PC-3 (cell line): ENCODE measurements at regions not wholly inside any gene's neighbourhood (a gene's known extent, or its start where the extent isn't known, plus 50 kb on each side); places are given as distances from the start of the nearest gene placed in this dataset.
A peak's percentile ranks its signal among the peaks of the same experiment; 100 is the strongest.

Source experiments
- ATAC-seq: fragments of 200-7000 bp; cut with Tn5 transposase; 2 replicates; pipeline ENCODE4 v1.9.1; 2020; ENCODE audit warnings: mild to moderate bottlenecking, moderate library complexity
- BruUV-seq: library from RNA; stranded (reverse); fragments of 400-500 nt; replicated peaks from 2 replicates; lab custom pipeline; 2021; lab: Mats Ljungman, UMichigan
- CTCF ChIA-PET: fragments of 300-600 bp; sonication (Branson Sonifier 250); formaldehyde crosslinking; loops from one replicate; lab custom pipeline; 2022; ENCODE audit warnings: antibody characterized with exemption; lab: Charles Lee
- POLR2A ChIA-PET: fragments of 300-600 bp; sonication (Branson Sonifier 250); formaldehyde crosslinking; loops from one replicate; lab custom pipeline; 2022; ENCODE audit warnings: antibody characterized with exemption; ENCODE audit not compliant: unreplicated experiment; lab: Charles Lee
- DNase-seq: peaks from one replicate; pipeline ENCODE4 v3.0.0-alpha.2; 2015
- H2AFZ ChIP-seq: fragments of 300-600 bp; sonication (generic); 2 replicates; pipeline ENCODE4 v1.6.0; 2016; ENCODE audit warnings: antibody characterized with exemption, low read length
- H3F3A ChIP-seq: fragments of 300-600 bp; sonication (generic); one replicate; pipeline ENCODE4 v1.6.0; 2017; ENCODE audit warnings: antibody characterized with exemption, low read length, control low read depth, mild to moderate bottlenecking; ENCODE audit not compliant: unreplicated experiment
- H3K27ac ChIP-seq: fragments of 300-600 bp; sonication (generic); 2 replicates; pipeline ENCODE4 v1.5.1; 2016; ENCODE audit warnings: mild to moderate bottlenecking, low read length
- H3K27me3 ChIP-seq: fragments of 300-600 bp; sonication (generic); 2 replicates; pipeline ENCODE4 v1.6.1; 2016; ENCODE audit warnings: low read length, mixed read lengths
- H3K36me3 ChIP-seq: fragments of 300-600 bp; sonication (generic); 2 replicates; pipeline ENCODE4 v1.6.1; 2016; ENCODE audit warnings: low read depth, mixed run types, low read length, mixed read lengths
- H3K4me1 ChIP-seq: fragments of 300-600 bp; sonication (generic); 2 replicates; pipeline ENCODE4 v1.5.1; 2016; ENCODE audit warnings: low read length; ENCODE audit not compliant: insufficient read depth
- H3K4me2 ChIP-seq: fragments of 300-600 bp; sonication (generic); 2 replicates; pipeline ENCODE4 v1.6.0; 2016; ENCODE audit warnings: low read length
- H3K4me3 ChIP-seq: fragments of 300-600 bp; sonication (generic); 2 replicates; pipeline ENCODE4 v1.5.1; 2016; ENCODE audit warnings: mild to moderate bottlenecking, low read length, mixed read lengths
- H3K79me2 ChIP-seq: fragments of 300-600 bp; sonication (generic); 2 replicates; pipeline ENCODE4 v1.6.1; 2017; ENCODE audit warnings: low read length, mixed read lengths
- H3K9ac ChIP-seq: fragments of 300-600 bp; sonication (generic); 2 replicates; pipeline ENCODE4 v1.6.0; 2016; ENCODE audit warnings: mild to moderate bottlenecking, low read length
- H3K9me2 ChIP-seq: fragments of 300-600 bp; sonication (generic); replicated peaks from 2 replicates; pipeline ENCODE4 v1.6.1; 2016; ENCODE audit warnings: mixed run types, low read length, mixed read lengths
- H3K9me3 ChIP-seq: fragments of 300-600 bp; sonication (generic); 2 replicates; pipeline ENCODE4 v1.6.1; 2016; ENCODE audit warnings: low read length, mixed read lengths
- H4K20me1 ChIP-seq: fragments of 300-600 bp; sonication (generic); 2 replicates; pipeline ENCODE4 v1.6.1; 2016; ENCODE audit warnings: low read length, mixed read lengths
- CTCF ChIP-seq: fragments of 300-600 bp; sonication (generic); conservative IDR thresholded peaks from 2 replicates; pipeline ENCODE4 v1.5.1; 2017; ENCODE audit warnings: antibody characterized with exemption, low read depth, mild to moderate bottlenecking, low read length
- EZH2 ChIP-seq: fragments of 300-600 bp; sonication (generic); IDR thresholded peaks from one replicate; pipeline ENCODE4 v1.6.1; 2017; ENCODE audit warnings: antibody characterized with exemption, mild to moderate bottlenecking, low read length; ENCODE audit not compliant: unreplicated experiment
- EZH2phosphoT487 ChIP-seq: fragments of 300-600 bp; sonication (generic); IDR thresholded peaks from 2 replicates; pipeline ENCODE4 v1.6.1; 2018; ENCODE audit warnings: mild to moderate bottlenecking, antibody characterized with exemption, low read length, borderline replicate concordance
- intact Hi-C: fragments of 100-400 bp; cut with micrococcal nuclease; formaldehyde crosslinking; loops from 2 replicates; pipeline ENCODE4 v1.9.0; 2023

DNA sequence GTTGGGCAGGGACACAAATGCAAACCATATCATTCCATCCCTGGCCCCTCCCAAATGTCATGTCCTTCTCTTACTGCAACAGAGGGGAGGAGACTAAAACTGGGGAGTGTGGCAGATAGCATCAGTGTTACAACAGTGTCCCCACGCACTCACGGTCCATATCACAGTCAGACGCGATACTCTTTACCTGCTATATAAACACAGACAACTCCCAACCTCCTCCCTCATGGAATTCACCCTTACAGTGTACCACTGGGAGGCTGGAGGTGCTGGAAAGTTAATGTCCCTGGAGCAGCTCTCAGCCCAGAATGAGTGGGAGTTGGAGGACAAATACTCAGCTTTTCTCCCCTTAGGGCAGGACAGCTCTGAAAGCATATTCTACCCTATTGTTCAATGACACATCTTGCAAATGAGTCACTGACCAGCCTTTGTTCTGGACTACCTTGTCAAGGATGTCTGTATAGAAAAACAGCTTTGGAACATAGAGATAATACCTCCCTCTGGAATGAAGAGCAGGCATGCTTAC lies 445.9 kb downstream of the SETD4 start:
- H3K9me2 ChIP-seq = no peaks in the 10 kb centered on the region
- no TSS peak for BruUV-seq
- TF ChIP-seq EZH2 = no peak
- POLR2A ChIA-PET = interaction anchor here (0.6 kb wide), 1 partner anchor 318 kb away, joined by 3 read pairs; no protein-coding TSS in a partner anchor
- no peaks in the 10 kb centered on the region for H3F3A ChIP-seq
- H3K27ac ChIP-seq = peak overlapping the region; percentile 3; the same call in 1 of the 2 replicates
- no peaks in the 10 kb centered on the region for H3K27me3 ChIP-seq
- H4K20me1 ChIP-seq = no peaks in the 10 kb centered on the region
- ATAC-seq (peak; percentile 92), DNase-seq (peak; percentile 87)
- CTCF ChIA-PET = interaction anchor here (0.9 kb wide), 1 partner anchor 226 kb away, joined by 3 read pairs; no protein-coding TSS in a partner anchor
- H3K4me1 ChIP-seq = peaks cover 18% of the 10 kb centered on the region
- H3K36me3 ChIP-seq = no peaks in the 10 kb centered on the region
- intact Hi-C loops = no loop called here
- H3K79me2 ChIP-seq = no peaks in the 10 kb centered on the region
- H2AFZ ChIP-seq = no peak overlapping the region
- no peak overlapping the region for H3K4me3 ChIP-seq
- no peak overlapping the region for H3K9ac ChIP-seq
- no peak overlapping the region for H3K4me2 ChIP-seq
- no peaks in the 10 kb centered on the region for H3K9me3 ChIP-seq

DNA sequence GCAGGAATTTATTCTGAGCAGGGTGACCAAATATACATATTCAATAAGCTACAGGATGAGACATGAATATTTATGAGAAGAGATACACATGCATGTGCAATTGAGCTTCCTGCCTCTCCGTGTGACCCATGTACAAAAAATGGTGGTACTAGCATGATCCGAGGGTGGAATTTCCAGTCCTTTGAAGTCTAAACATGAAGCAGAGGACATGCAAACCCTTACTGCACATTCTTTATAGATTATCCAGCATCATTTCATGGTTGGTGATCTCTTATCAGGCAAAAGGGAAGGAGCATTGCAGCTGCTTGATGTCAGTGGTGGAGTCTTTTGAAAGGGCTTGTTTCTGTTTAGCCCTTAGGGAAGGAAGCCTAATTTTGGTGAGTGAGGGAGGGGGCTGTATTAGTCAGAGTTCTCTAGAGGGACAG lies 448.6 kb downstream of the SETD4 start:
- DNase-seq (peak; percentile 22), ATAC-seq (no peak)
- BruUV-seq = no TSS peak
- peaks cover 10% of the 10 kb centered on the region for H3K4me1 ChIP-seq
- H3K36me3 ChIP-seq = no peaks in the 10 kb centered on the region
- no peaks in the 10 kb centered on the region for H3K9me3 ChIP-seq
- H4K20me1 ChIP-seq = no peaks in the 10 kb centered on the region
- H2AFZ ChIP-seq = no peak overlapping the region
- intact Hi-C loops = no loop called here
- no peak overlapping the region for H3K9ac ChIP-seq
- H3K27ac ChIP-seq = no peak overlapping the region
- no peak overlapping the region for H3K4me2 ChIP-seq
- no peaks in the 10 kb centered on the region for H3F3A ChIP-seq
- H3K79me2 ChIP-seq = no peaks in the 10 kb centered on the region
- TF ChIP-seq EZH2phosphoT487 (no peak), EZH2 (no peak), CTCF (no peak)
- POLR2A ChIA-PET = no interaction called here
- H3K27me3 ChIP-seq = no peaks in the 10 kb centered on the region
- CTCF ChIA-PET = no interaction called here
- H3K4me3 ChIP-seq = no peak overlapping the region
- H3K9me2 ChIP-seq = no peaks in the 10 kb centered on the region

DNA sequence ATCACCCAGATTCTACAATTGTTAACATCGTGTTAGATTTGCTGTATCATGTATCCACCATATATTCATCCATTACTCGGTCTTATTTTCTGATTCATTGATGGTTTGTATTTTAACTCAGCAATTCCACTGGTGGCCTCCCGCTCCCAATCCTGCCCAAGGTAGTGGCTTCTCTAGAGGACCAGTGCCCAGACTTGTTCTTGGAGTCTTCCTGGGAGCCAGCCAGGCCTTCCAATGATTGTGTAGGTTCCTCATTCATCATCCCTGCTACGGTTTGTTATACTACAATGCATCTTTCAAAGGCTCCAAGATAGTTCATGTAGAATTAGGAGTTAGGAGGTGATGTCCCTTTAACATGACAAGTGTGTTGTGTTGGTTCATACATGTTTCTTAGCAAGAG lies 451.1 kb downstream of the SETD4 start:
- no peak overlapping the region for H3K4me2 ChIP-seq
- H3K27me3 ChIP-seq = no peaks in the 10 kb centered on the region
- TF ChIP-seq CTCF = no peak
- TF ChIP-seq EZH2phosphoT487 = no peak
- no peak for TF ChIP-seq EZH2
- no peaks in the 10 kb centered on the region for H3K9me3 ChIP-seq
- no peak overlapping the region for H3K27ac ChIP-seq
- no peaks in the 10 kb centered on the region for H3F3A ChIP-seq
- no peaks in the 10 kb centered on the region for H3K9me2 ChIP-seq
- intact Hi-C loops = no loop called here
- no peaks in the 10 kb centered on the region for H4K20me1 ChIP-seq
- BruUV-seq = no TSS peak
- no peak overlapping the region for H3K9ac ChIP-seq
- ChIA-PET CTCF (no interaction called here), POLR2A (no interaction called here)
- ATAC-seq = no peak
- H2AFZ ChIP-seq = no peak overlapping the region
- H3K4me3 ChIP-seq = no peak overlapping the region
- H3K79me2 ChIP-seq = no peaks in the 10 kb centered on the region
- no peaks in the 10 kb centered on the region for H3K36me3 ChIP-seq
- DNase-seq = no peak
- peaks cover 12% of the 10 kb centered on the region for H3K4me1 ChIP-seq
